ENCODE measurements at regions not wholly inside any gene's neighbourhood (a gene's known extent, or its start where the extent isn't known, plus 50 kb on each side); places are given as distances from the start of the nearest gene placed in this dataset.
"Not testable (repeated sequence)": the region's sequence is repeated elsewhere in the genome, so short reads cannot be mapped to it uniquely, and the experiment has no call there.

GRCh38 chr17:27368980-27369379 is 75.1 kb downstream of the WSB1 start:
- DNase-seq (ENCODE audit: low spot score), result no peak
- Histone ChIP-seq H2BK15ac (ENCODE audit: low read length) (no peak overlapping the region), H3K4me3 (ENCODE audit: low read length in 2 of 2) (no peak overlapping the region), H3K27me3 (ENCODE audit: control insufficient read depth in 3 of 3, insufficient read depth in 3 of 3, low read depth in 1 of 3, low read length in 3 of 3) (no peaks in the 10 kb centered on the region), H4K91ac (ENCODE audit: low read depth, low read length, poor library complexity) (no peak overlapping the region), H3K14ac (ENCODE audit: low read length) (no peak overlapping the region), H2BK120ac (ENCODE audit: low read depth, low read length) (no peak overlapping the region), H2AFZ (ENCODE audit: low read length) (no peak overlapping the region), H2AK5ac (ENCODE audit: low read depth, low read length) (no peak overlapping the region), H3K9me3 (replicated peaks in 1 of 2; ENCODE audit: control insufficient read depth in 2 of 2, insufficient read depth in 1 of 2, low read depth in 1 of 2, low read length in 2 of 2) (no peaks in the 10 kb centered on the region), H2BK5ac (ENCODE audit: low read length) (no peak overlapping the region), H3K4me1 (ENCODE audit: control insufficient read depth in 2 of 2, insufficient read depth in 1 of 2, low read depth in 1 of 2, low read length in 2 of 2) (no peaks in the 10 kb centered on the region), H4K8ac (ENCODE audit: low read depth, low read length) (no peak overlapping the region), H3K23ac (ENCODE audit: low read depth, low read length, poor library complexity) (no peak overlapping the region), H3K27ac (replicated peaks; ENCODE audit: low read length) (no peak overlapping the region), H2BK12ac (ENCODE audit: low read length) (no peak overlapping the region), H3K4me2 (ENCODE audit: insufficient read depth, low read length, poor library complexity, severe bottlenecking) (no peak overlapping the region), H3K18ac (ENCODE audit: low read length) (no peak overlapping the region), H3K4ac (ENCODE audit: low read length) (no peak overlapping the region), H3K36me3 (replicated peaks in 1 of 2; ENCODE audit: control insufficient read depth in 2 of 2, insufficient read depth in 2 of 2, low read length in 2 of 2) (no peaks in the 10 kb centered on the region), H3K79me1 (ENCODE audit: low read depth, low read length) (no peaks in the 10 kb centered on the region), H3K9ac (ENCODE audit: low read depth, low read length, poor library complexity) (no peak overlapping the region)
- WGBS, 2 donors (ENCODE audit: extremely low coverage in 2 of 2, insufficient read length in 2 of 2, insufficient replicate concordance in 1 of 2), result no CpG with 5 or more reads among the region's 4 CpGs

- Histone ChIP-seq H3K27ac (replicated peaks; ENCODE audit: low read length) (no peak overlapping the region), H3K79me1 (ENCODE audit: low read depth, low read length) (no peaks in the 10 kb centered on the region), H2AK5ac (ENCODE audit: low read depth, low read length) (no peak overlapping the region), H2BK120ac (ENCODE audit: low read depth, low read length) (no peak overlapping the region), H2BK5ac (ENCODE audit: low read length) (no peak overlapping the region), H3K27me3 (ENCODE audit: control insufficient read depth in 3 of 3, insufficient read depth in 3 of 3, low read depth in 1 of 3, low read length in 3 of 3) (no peaks in the 10 kb centered on the region), H3K4me1 (ENCODE audit: control insufficient read depth in 2 of 2, insufficient read depth in 1 of 2, low read depth in 1 of 2, low read length in 2 of 2) (no peaks in the 10 kb centered on the region), H3K4me2 (ENCODE audit: insufficient read depth, low read length, poor library complexity, severe bottlenecking) (no peak overlapping the region), H2BK15ac (ENCODE audit: low read length) (no peak overlapping the region), H3K9ac (ENCODE audit: low read depth, low read length, poor library complexity) (no peak overlapping the region), H3K4me3 (ENCODE audit: low read length in 2 of 2) (no peak overlapping the region), H4K91ac (ENCODE audit: low read depth, low read length, poor library complexity) (no peak overlapping the region), H3K18ac (ENCODE audit: low read length) (no peak overlapping the region), H3K23ac (ENCODE audit: low read depth, low read length, poor library complexity) (no peak overlapping the region), H2BK12ac (ENCODE audit: low read length) (no peak overlapping the region), H3K36me3 (replicated peaks in 1 of 2; ENCODE audit: control insufficient read depth in 2 of 2, insufficient read depth in 2 of 2, low read length in 2 of 2) (no peaks in the 10 kb centered on the region), H4K8ac (ENCODE audit: low read depth, low read length) (no peak overlapping the region), H3K4ac (ENCODE audit: low read length) (no peak overlapping the region), H3K9me3 (replicated peaks in 1 of 2; ENCODE audit: control insufficient read depth in 2 of 2, insufficient read depth in 1 of 2, low read depth in 1 of 2, low read length in 2 of 2) (peaks cover 0 to under 1% of the 10 kb centered on the region in 2 donors), H2AFZ (ENCODE audit: low read length) (no peak overlapping the region), H3K14ac (ENCODE audit: low read length) (no peak overlapping the region)
- WGBS, 2 donors (ENCODE audit: extremely low coverage in 2 of 2, insufficient read length in 2 of 2, insufficient replicate concordance in 1 of 2), result no CpG with 5 or more reads among the region's 1 CpG
- DNase-seq (ENCODE audit: low spot score), result no peak
These were observed 76.9 kb downstream of the WSB1 start for GRCh38 chr17:27370776-27371175.

- H3K27me3 ChIP-seq (ENCODE audit: control insufficient read depth in 3 of 3, insufficient read depth in 3 of 3, low read depth in 1 of 3, low read length in 3 of 3); H3K14ac ChIP-seq (ENCODE audit: low read length); H3K4me3 ChIP-seq (ENCODE audit: low read length in 2 of 2); H3K23ac ChIP-seq (ENCODE audit: low read depth, low read length, poor library complexity); H3K4me1 ChIP-seq (ENCODE audit: control insufficient read depth in 2 of 2, insufficient read depth in 1 of 2, low read depth in 1 of 2, low read length in 2 of 2); H3K79me1 ChIP-seq (ENCODE audit: low read depth, low read length); H3K36me3 ChIP-seq (replicated peaks in 1 of 2; ENCODE audit: control insufficient read depth in 2 of 2, insufficient read depth in 2 of 2, low read length in 2 of 2); H3K27ac ChIP-seq (replicated peaks; ENCODE audit: low read length); H2BK12ac ChIP-seq (ENCODE audit: low read length); H4K8ac ChIP-seq (ENCODE audit: low read depth, low read length); H2BK5ac ChIP-seq (ENCODE audit: low read length); H3K9me3 ChIP-seq (replicated peaks in 1 of 2; ENCODE audit: control insufficient read depth in 2 of 2, insufficient read depth in 1 of 2, low read depth in 1 of 2, low read length in 2 of 2); H2AFZ ChIP-seq (ENCODE audit: low read length); H4K91ac ChIP-seq (ENCODE audit: low read depth, low read length, poor library complexity); H3K4me2 ChIP-seq (ENCODE audit: insufficient read depth, low read length, poor library complexity, severe bottlenecking); H2BK120ac ChIP-seq (ENCODE audit: low read depth, low read length); H3K18ac ChIP-seq (ENCODE audit: low read length); H2BK15ac ChIP-seq (ENCODE audit: low read length); DNase-seq (ENCODE audit: low spot score); H3K9ac ChIP-seq (ENCODE audit: low read depth, low read length, poor library complexity); H3K4ac ChIP-seq (ENCODE audit: low read length); H2AK5ac ChIP-seq (ENCODE audit: low read depth, low read length): not testable (repeated sequence)
These were observed 79.8 kb downstream of the WSB1 start for GRCh38 chr17:27373695-27374094.

GRCh38 chr17:27376637-27377547 is 79.4 kb upstream of the KSR1 start:
- no peak overlapping the region for H2BK12ac ChIP-seq (ENCODE audit: low read length)
- no peaks in the 10 kb centered on the region for H3K36me3 ChIP-seq (replicated peaks in 1 of 2; ENCODE audit: control insufficient read depth in 2 of 2, insufficient read depth in 2 of 2, low read length in 2 of 2)
- H3K23ac ChIP-seq (ENCODE audit: low read depth, low read length, poor library complexity), result no peak overlapping the region
- H3K9ac ChIP-seq (ENCODE audit: low read depth, low read length, poor library complexity), result no peak overlapping the region
- no peak overlapping the region for H3K27ac ChIP-seq (replicated peaks; ENCODE audit: low read length)
- peaks cover 0 to 1% of the 10 kb centered on the region in 2 donors for H3K9me3 ChIP-seq (replicated peaks in 1 of 2; ENCODE audit: control insufficient read depth in 2 of 2, insufficient read depth in 1 of 2, low read depth in 1 of 2, low read length in 2 of 2)
- no peaks in the 10 kb centered on the region for H3K27me3 ChIP-seq (ENCODE audit: control insufficient read depth in 3 of 3, insufficient read depth in 3 of 3, low read depth in 1 of 3, low read length in 3 of 3)
- H2AFZ ChIP-seq (ENCODE audit: low read length), result no peak overlapping the region
- H3K18ac ChIP-seq (ENCODE audit: low read length), result no peak overlapping the region
- H3K79me1 ChIP-seq (ENCODE audit: low read depth, low read length), result no peaks in the 10 kb centered on the region
- WGBS, 2 donors (ENCODE audit: extremely low coverage in 2 of 2, insufficient read length in 2 of 2, insufficient replicate concordance in 1 of 2), result no CpG with 5 or more reads among the region's 5 CpGs
- H3K4me3 ChIP-seq (ENCODE audit: low read length in 2 of 2), result no peak overlapping the region
- H2BK5ac ChIP-seq (ENCODE audit: low read length), result no peak overlapping the region
- H3K14ac ChIP-seq (ENCODE audit: low read length), result no peak overlapping the region
- no peak overlapping the region for H2BK15ac ChIP-seq (ENCODE audit: low read length)
- H3K4me1 ChIP-seq (ENCODE audit: control insufficient read depth in 2 of 2, insufficient read depth in 1 of 2, low read depth in 1 of 2, low read length in 2 of 2), result peaks cover 9 to 14% of the 10 kb centered on the region in 2 donors
- H3K4ac ChIP-seq (ENCODE audit: low read length), result no peak overlapping the region
- H2AK5ac ChIP-seq (ENCODE audit: low read depth, low read length), result peak overlapping the region; percentile 23
- no peak overlapping the region for H4K91ac ChIP-seq (ENCODE audit: low read depth, low read length, poor library complexity)
- H3K4me2 ChIP-seq (ENCODE audit: insufficient read depth, low read length, poor library complexity, severe bottlenecking), result no peak overlapping the region
- H2BK120ac ChIP-seq (ENCODE audit: low read depth, low read length), result no peak overlapping the region
- no peak for DNase-seq (ENCODE audit: low spot score)
- H4K8ac ChIP-seq (ENCODE audit: low read depth, low read length), result no peak overlapping the region

Data from neuronal stem cell (in vitro differentiated cells).